OCI-LY1 (cell line): ENCODE measurements at regions not wholly inside any gene's neighbourhood (a gene's known extent, or its start where the extent isn't known, plus 50 kb on each side); places are given as distances from the start of the nearest gene placed in this dataset.

Source experiments
- H2AFZ ChIP-seq: fragments of 200-600 bp; sonication (generic), shearing (Covaris generic); 2 replicates; pipeline ENCODE4 v1.6.0; 2014; ENCODE audit warnings: antibody characterized with exemption, mild to moderate bottlenecking, low read length
- H3F3A ChIP-seq: fragments of 200-600 bp; sonication (generic), shearing (Covaris generic); 2 replicates; pipeline ENCODE4 v1.6.0; 2014; ENCODE audit warnings: mild to moderate bottlenecking, antibody characterized with exemption, low read length, moderate library complexity; ENCODE audit not compliant: insufficient read depth
- H3K27ac ChIP-seq: fragments of 200-600 bp; sonication (generic); 2 replicates; pipeline ENCODE4 v1.5.1; 2014; ENCODE audit warnings: low read length, mixed run types, mild to moderate bottlenecking, low read depth; ENCODE audit not compliant: poor library complexity, severe bottlenecking
- H3K27me3 ChIP-seq: fragments of 200-600 bp; sonication (generic); 2 replicates; pipeline ENCODE4 v1.6.0; 2014; ENCODE audit warnings: antibody characterized with exemption, mild to moderate bottlenecking, low read length, moderate library complexity; ENCODE audit not compliant: insufficient read depth
- H3K36me3 ChIP-seq: fragments of 200-600 bp; sonication (generic); 2 replicates; pipeline ENCODE4 v1.6.1; 2014; ENCODE audit warnings: mild to moderate bottlenecking, antibody characterized with exemption, low read length, moderate library complexity, mixed read lengths; ENCODE audit not compliant: insufficient read depth
- H3K4me1 ChIP-seq: fragments of 200-600 bp; sonication (generic); 2 replicates; pipeline ENCODE4 v1.5.1; 2014; ENCODE audit warnings: mild to moderate bottlenecking, low read length, moderate library complexity; ENCODE audit not compliant: insufficient read depth, severe bottlenecking
- H3K4me2 ChIP-seq: fragments of 200-600 bp; sonication (generic), shearing (Covaris generic); 2 replicates; pipeline ENCODE4 v1.6.1; 2014; ENCODE audit warnings: low read length
- H3K4me3 ChIP-seq: fragments of 200-600 bp; sonication (generic); 2 replicates; pipeline ENCODE4 v1.5.1; 2014; ENCODE audit warnings: low read length, low read depth, mild to moderate bottlenecking, mixed read lengths; ENCODE audit not compliant: poor library complexity, severe bottlenecking
- H3K79me2 ChIP-seq: fragments of 200-600 bp; shearing (Covaris generic); 2 replicates; pipeline ENCODE4 v1.6.1; 2016; ENCODE audit warnings: mixed run types, low read length, mixed read lengths; ENCODE audit not compliant: insufficient read depth
- H3K9ac ChIP-seq: fragments of 200-600 bp; sonication (generic), shearing (Covaris generic); 2 replicates; pipeline ENCODE4 v1.6.1; 2014; ENCODE audit warnings: mild to moderate bottlenecking, low read length, mixed read lengths
- H3K9me2 ChIP-seq: fragments of 200-600 bp; sonication (generic), shearing (Covaris generic); 2 replicates; pipeline ENCODE4 v1.6.1; 2014; ENCODE audit warnings: low read depth, mild to moderate bottlenecking, low read length, mixed read lengths
- H3K9me3 ChIP-seq: fragments of 200-600 bp; shearing (Covaris generic); 2 replicates; pipeline ENCODE4 v1.6.1; 2014; ENCODE audit warnings: low read length, mixed read lengths
- H4K20me1 ChIP-seq: fragments of 200-600 bp; sonication (generic), shearing (Covaris generic); 2 replicates; pipeline ENCODE4 v1.6.0; 2016; ENCODE audit warnings: mild to moderate bottlenecking, low read length; ENCODE audit not compliant: insufficient read depth
- CTCF ChIP-seq: fragments of 200-600 bp; sonication (generic), shearing (Covaris generic); IDR thresholded peaks from 2 replicates; pipeline ENCODE4 v1.5.1; 2017; ENCODE audit warnings: mild to moderate bottlenecking, antibody characterized with exemption, low read length, moderate library complexity, mixed read lengths
- EZH2 ChIP-seq: fragments of 200-600 bp; sonication (generic), shearing (Covaris generic); IDR thresholded peaks from 2 replicates; pipeline ENCODE4 v1.8.0; 2017; ENCODE audit warnings: borderline replicate concordance, mixed run types, mild to moderate bottlenecking, antibody characterized with exemption, low read length, moderate library complexity, mixed read lengths

- Histone ChIP-seq H3K4me3 (no peak overlapping the region), H3K9ac (no peak overlapping the region), H2AFZ (no peak overlapping the region), H3K4me2 (no peak overlapping the region), H3K36me3 (no peaks in the 10 kb centered on the region), H3K27me3 (no peaks in the 10 kb centered on the region), H3K79me2 (no peaks in the 10 kb centered on the region), H3K9me3 (no peaks in the 10 kb centered on the region), H3K4me1 (no peaks in the 10 kb centered on the region), H3K27ac (no peak overlapping the region), H4K20me1 (no peaks in the 10 kb centered on the region), H3K9me2 (no peaks in the 10 kb centered on the region), H3F3A (no peaks in the 10 kb centered on the region)
- no peak for TF ChIP-seq CTCF
- no peak for TF ChIP-seq EZH2
Observed at GRCh38 chr11:104657083-104657482, 241.2 kb downstream of the CASP12 start.

- Histone ChIP-seq H3K4me1 (no peaks in the 10 kb centered on the region), H4K20me1 (no peaks in the 10 kb centered on the region), H3F3A (no peaks in the 10 kb centered on the region), H3K4me2 (no peak overlapping the region), H3K9me3 (0 out of 2 replicates have a peak, but pooled peaks cover 5% of the 10 kb centered on the region), H3K27ac (no peak overlapping the region), H2AFZ (no peak overlapping the region), H3K9ac (no peak overlapping the region), H3K36me3 (no peaks in the 10 kb centered on the region), H3K27me3 (no peaks in the 10 kb centered on the region), H3K9me2 (no peaks in the 10 kb centered on the region), H3K4me3 (no peak overlapping the region), H3K79me2 (no peaks in the 10 kb centered on the region)
- no peak for TF ChIP-seq EZH2
- no peak for TF ChIP-seq CTCF
Observed at GRCh38 chr11:104655066-104655465, 243.2 kb downstream of the CASP12 start.

GRCh38 chr11:104654181-104654813 is 244.0 kb downstream of the CASP12 start:
- Histone ChIP-seq H3K27ac (no peak overlapping the region), H3K4me3 (no peak overlapping the region), H3K4me2 (no peak overlapping the region), H3K9me2 (no peaks in the 10 kb centered on the region), H2AFZ (no peak overlapping the region), H3K9me3 (0 out of 2 replicates have a peak, but pooled peaks cover 5% of the 10 kb centered on the region), H3K9ac (no peak overlapping the region), H3K79me2 (no peaks in the 10 kb centered on the region), H3K36me3 (no peaks in the 10 kb centered on the region), H3K27me3 (no peaks in the 10 kb centered on the region), H3K4me1 (no peaks in the 10 kb centered on the region), H4K20me1 (no peaks in the 10 kb centered on the region), H3F3A (no peaks in the 10 kb centered on the region)
- TF ChIP-seq EZH2 (no peak), CTCF (no peak)
